ENCODE measurements at regions not wholly inside any gene's neighbourhood (a gene's known extent, or its start where the extent isn't known, plus 50 kb on each side); places are given as distances from the start of the nearest gene placed in this dataset.

DNA sequence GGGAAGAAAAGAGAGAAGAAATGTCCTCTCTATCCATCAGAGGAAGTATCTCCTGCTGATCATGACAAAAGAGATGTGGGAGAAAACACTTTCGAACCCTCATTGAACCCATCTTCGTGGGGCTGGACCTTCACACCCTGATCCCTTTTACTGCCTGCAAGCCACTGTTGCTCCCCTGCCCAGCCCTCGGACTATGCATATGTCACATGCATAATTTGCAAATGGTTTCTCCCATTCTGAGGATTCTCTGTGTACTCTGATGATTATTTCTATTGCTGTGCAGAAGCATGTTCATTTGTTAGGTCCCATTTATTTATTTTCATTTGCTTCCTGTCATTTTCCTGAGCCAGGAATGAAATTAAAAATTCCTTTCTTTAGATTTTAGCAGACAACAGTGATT lies 64.7 kb downstream of the DNAAF9 start (continued):
- TF ChIP-seq FOSB (CRISPR knock-in tag; IDR thresholded peaks at IDR 0.05) (no peak), CHD4 (IDR thresholded peaks at IDR 0.05; ENCODE audit: borderline replicate concordance) (no peak), ZNF302 (CRISPR knock-in tag; IDR thresholded peaks at IDR 0.05) (no peak)

DNA sequence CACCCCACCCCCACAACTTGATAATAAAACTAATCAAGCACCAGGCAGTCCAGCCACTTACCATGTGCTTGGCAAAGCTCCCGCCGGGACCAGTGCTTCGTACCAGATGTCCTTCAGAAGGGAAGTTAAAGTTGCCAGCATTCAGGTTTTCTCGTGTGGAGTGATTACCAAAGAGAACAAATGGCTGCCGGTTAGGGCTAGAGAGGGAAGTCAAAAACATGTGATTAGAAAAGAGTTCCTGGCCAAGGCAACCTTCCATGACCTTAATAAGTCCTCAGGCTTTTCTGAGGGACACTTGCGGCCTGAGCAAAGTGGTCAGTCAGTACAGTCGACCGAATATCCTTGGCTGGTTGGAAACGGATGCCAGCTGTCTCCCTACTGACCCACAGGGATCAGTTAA lies 67.0 kb downstream of the DNAAF9 start:
- Histone ChIP-seq H3K9me3 (no peaks in the 10 kb centered on the region), H3K4me3 (no peak overlapping the region), H3K4me2 (no peak overlapping the region), H3K4me1 (no peaks in the 10 kb centered on the region), H3K27ac (no peak overlapping the region)
- POLR2A ChIA-PET: no interaction called here
- peak; percentile 54 for FAIRE-seq
- no peak for ATAC-seq
- TF ChIP-seq ZC3H11A (IDR thresholded peaks at IDR 0.05): no peak
- TF ChIP-seq POLR2A (IDR thresholded peaks at IDR 0.05; ENCODE audit: low read length): no peak
- TF ChIP-seq, protein P1, sequence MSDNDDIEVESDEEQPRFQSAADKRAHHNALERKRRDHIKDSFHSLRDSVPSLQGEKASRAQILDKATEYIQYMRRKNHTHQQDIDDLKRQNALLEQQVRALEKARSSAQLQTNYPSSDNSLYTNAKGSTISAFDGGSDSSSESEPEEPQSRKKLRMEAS (IDR thresholded peaks at IDR 0.05): no peak
- no peak for TF ChIP-seq MAZ (IDR thresholded peaks at IDR 0.05; ENCODE audit: borderline replicate concordance, low read depth, low read length)
- TF ChIP-seq BHLHE40 (IDR thresholded peaks at IDR 0.05; ENCODE audit: low read depth, low read length): no peak
- TF ChIP-seq SREBF2 (IDR thresholded peaks at IDR 0.05): no peak
- no peak for TF ChIP-seq GATA3 (IDR thresholded peaks at IDR 0.05; ENCODE audit: borderline replicate concordance)
- WGBS (ENCODE audit: missing lambda C conversion rate): 91% methylated on average over 9 of the region's 9 CpGs
- no peak for DNase-seq (ENCODE audit: low read depth in 1 of 2, low spot score in 1 of 2)
- CTCF ChIA-PET: interaction anchor here (1.0 kb wide), 1 partner anchor 24 kb away, joined by 3 read pairs; no protein-coding TSS in a partner anchor

DNA sequence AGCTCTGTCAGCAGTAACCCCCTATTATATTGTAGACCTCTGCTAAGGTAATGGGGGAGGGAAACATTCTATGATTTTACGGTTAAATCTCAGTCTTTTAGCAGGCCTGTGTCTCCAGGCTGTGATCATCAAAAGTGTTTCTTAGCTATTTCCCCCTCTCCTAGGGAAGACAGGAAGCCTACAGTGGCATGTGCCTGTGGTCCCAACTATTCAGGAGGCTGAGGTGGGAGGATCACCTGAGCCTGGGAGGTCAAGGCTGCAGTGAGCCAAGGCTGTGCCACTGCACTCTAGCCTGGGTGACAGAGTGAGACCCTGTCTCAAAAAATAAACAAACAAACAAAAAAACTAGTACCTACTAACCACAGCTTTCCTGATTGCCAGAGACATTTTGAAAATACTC lies 67.9 kb downstream of the DNAAF9 start:
- ATAC-seq (no peak), DNase-seq (ENCODE audit: low read depth in 1 of 2, low spot score in 1 of 2) (no peak), FAIRE-seq (peak; percentile 61)
- CTCF ChIA-PET: interaction anchor here (1.0 to 1.4 kb wide), 2 partner anchors 12 to 84 kb away, joined by 3 read pairs; no protein-coding TSS in a partner anchor
- POLR2A ChIA-PET: no interaction called here
- TF ChIP-seq PHF8 (IDR thresholded peaks at IDR 0.05; ENCODE audit: borderline replicate concordance, low read depth): no peak
- no peak for TF ChIP-seq HOXB13 (CRISPR knock-in tag; IDR thresholded peaks at IDR 0.05; ENCODE audit: low read depth)
- TF ChIP-seq MAZ (IDR thresholded peaks at IDR 0.05; ENCODE audit: borderline replicate concordance, low read depth, low read length): no peak
- no peak for TF ChIP-seq GATA3 (IDR thresholded peaks at IDR 0.05; ENCODE audit: borderline replicate concordance)
- no peak for TF ChIP-seq HEYL (CRISPR knock-in tag; IDR thresholded peaks at IDR 0.05)
- TF ChIP-seq KDM1A (IDR thresholded peaks at IDR 0.05; ENCODE audit: low read depth): no peak
- TF ChIP-seq MAFK (IDR thresholded peaks at IDR 0.05; ENCODE audit: partially characterized antibody): no peak
- TF ChIP-seq, protein P2, sequence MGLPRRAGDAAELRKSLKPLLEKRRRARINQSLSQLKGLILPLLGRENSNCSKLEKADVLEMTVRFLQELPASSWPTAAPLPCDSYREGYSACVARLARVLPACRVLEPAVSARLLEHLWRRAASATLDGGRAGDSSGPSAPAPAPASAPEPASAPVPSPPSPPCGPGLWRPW (IDR thresholded peaks at IDR 0.05): no peak
- TF ChIP-seq, protein P3, sequence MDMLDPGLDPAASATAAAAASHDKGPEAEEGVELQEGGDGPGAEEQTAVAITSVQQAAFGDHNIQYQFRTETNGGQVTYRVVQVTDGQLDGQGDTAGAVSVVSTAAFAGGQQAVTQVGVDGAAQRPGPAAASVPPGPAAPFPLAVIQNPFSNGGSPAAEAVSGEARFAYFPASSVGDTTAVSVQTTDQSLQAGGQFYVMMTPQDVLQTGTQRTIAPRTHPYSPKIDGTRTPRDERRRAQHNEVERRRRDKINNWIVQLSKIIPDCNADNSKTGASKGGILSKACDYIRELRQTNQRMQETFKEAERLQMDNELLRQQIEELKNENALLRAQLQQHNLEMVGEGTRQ (IDR thresholded peaks at IDR 0.05): no peak
- H3K4me2 ChIP-seq: no peak overlapping the region
- no peaks in the 10 kb centered on the region for H3K9me3 ChIP-seq
- no peaks in the 10 kb centered on the region for H3K4me1 ChIP-seq
- 97% methylated on average over 1 of the region's 1 CpG for WGBS (ENCODE audit: missing lambda C conversion rate)
- H3K27ac ChIP-seq: no peak overlapping the region
- H3K4me3 ChIP-seq: no peak overlapping the region

DNA sequence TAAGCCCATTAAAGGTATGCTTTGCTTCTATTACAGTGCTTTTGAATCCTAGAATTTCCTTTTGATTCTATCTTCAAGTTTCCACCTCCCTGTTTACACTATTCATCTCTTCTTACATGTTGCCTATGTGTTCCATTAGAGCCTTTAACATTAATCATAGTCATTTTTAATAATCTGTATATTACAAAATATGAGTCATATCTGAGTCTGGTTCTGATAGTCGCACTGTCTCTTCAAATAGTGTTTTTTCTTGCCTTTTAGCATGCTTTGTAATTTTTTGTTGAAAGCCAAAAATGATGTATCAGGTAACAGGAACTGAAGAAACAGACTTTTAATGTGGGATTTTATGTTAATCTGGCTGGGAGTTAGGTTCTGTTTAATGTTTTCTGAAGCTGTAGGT lies 68.4 kb downstream of the DNAAF9 start:
- WGBS (ENCODE audit: missing lambda C conversion rate): 81% methylated on average over 1 of the region's 1 CpG

More for the DNA sequence above, 68.4 kb downstream of the DNAAF9 start:
- Histone ChIP-seq H3K4me1 (no peaks in the 10 kb centered on the region), H3K4me3 (no peak overlapping the region), H3K27ac (no peak overlapping the region), H3K4me2 (no peak overlapping the region), H3K9me3 (no peaks in the 10 kb centered on the region)
- ChIA-PET POLR2A (no interaction called here), CTCF (interaction anchor here (0.7 to 1.4 kb wide), 3 partner anchors 11 to 84 kb away, joined by 3 read pairs; no protein-coding TSS in a partner anchor)
- no peak for TF ChIP-seq FOSL2 (IDR thresholded peaks at IDR 0.05)
- TF ChIP-seq FOSL2 (CRISPR knock-in tag; IDR thresholded peaks at IDR 0.05): peak; percentile 44; the same call in 1 of the 2 replicates
- no peak for TF ChIP-seq JUNB (IDR thresholded peaks at IDR 0.05)
- TF ChIP-seq FOXS1 (CRISPR knock-in tag; IDR thresholded peaks at IDR 0.05): no peak
- TF ChIP-seq, protein P1 (IDR thresholded peaks at IDR 0.05): no peak
- FAIRE-seq (peak; percentile 43), DNase-seq (ENCODE audit: low read depth in 1 of 2, low spot score in 1 of 2) (no peak), ATAC-seq (no peak)

All from A549 (cell line).